ENCODE measurements at regions not wholly inside any gene's neighbourhood (a gene's known extent, or its start where the extent isn't known, plus 50 kb on each side); places are given as distances from the start of the nearest gene placed in this dataset.

DNA sequence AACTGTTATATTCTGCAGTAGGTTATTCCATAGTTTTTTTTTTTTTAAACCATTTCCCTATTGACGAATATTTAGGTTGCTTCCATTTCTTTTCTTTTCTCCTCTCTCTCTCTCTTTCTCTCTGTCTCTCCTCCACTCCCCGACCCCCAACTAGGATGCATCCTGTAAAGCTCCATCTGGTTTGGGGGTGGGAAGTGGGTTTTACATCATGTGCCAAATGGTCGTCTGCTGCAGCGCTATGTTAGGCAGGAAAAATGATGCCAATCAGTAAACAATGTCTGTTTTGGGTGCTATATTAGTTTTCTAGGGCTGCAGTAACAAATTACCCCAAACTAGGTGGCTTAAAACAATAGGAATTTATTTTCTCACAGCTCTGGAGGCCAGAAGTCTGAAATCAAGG, 465.0 kb downstream of the AACS start:
- no peak for TF ChIP-seq EGR1 (IDR thresholded peaks at IDR 0.05)
- TF ChIP-seq TEAD4 (IDR thresholded peaks at IDR 0.05) = no peak
- TF ChIP-seq, protein P1, sequence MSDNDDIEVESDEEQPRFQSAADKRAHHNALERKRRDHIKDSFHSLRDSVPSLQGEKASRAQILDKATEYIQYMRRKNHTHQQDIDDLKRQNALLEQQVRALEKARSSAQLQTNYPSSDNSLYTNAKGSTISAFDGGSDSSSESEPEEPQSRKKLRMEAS (IDR thresholded peaks at IDR 0.05) = no peak
- no peak for TF ChIP-seq YY1 (IDR thresholded peaks at IDR 0.05; ENCODE audit: low read depth)
- no peak for TF ChIP-seq CEBPB (IDR thresholded peaks at IDR 0.05)
- TF ChIP-seq, protein P2, sequence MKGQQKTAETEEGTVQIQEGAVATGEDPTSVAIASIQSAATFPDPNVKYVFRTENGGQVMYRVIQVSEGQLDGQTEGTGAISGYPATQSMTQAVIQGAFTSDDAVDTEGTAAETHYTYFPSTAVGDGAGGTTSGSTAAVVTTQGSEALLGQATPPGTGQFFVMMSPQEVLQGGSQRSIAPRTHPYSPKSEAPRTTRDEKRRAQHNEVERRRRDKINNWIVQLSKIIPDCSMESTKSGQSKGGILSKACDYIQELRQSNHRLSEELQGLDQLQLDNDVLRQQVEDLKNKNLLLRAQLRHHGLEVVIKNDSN (IDR thresholded peaks at IDR 0.05) = no peak
- TF ChIP-seq RAD21 (IDR thresholded peaks at IDR 0.05; ENCODE audit: low read depth) = no peak
- TF ChIP-seq CREB1 (IDR thresholded peaks at IDR 0.05; ENCODE audit: low read depth) = no peak
- TF ChIP-seq FOXM1 (IDR thresholded peaks at IDR 0.05; ENCODE audit: borderline replicate concordance, low read depth) = no peak
- no peak for TF ChIP-seq TCF12 (IDR thresholded peaks at IDR 0.05; ENCODE audit: low read depth)

DNA sequence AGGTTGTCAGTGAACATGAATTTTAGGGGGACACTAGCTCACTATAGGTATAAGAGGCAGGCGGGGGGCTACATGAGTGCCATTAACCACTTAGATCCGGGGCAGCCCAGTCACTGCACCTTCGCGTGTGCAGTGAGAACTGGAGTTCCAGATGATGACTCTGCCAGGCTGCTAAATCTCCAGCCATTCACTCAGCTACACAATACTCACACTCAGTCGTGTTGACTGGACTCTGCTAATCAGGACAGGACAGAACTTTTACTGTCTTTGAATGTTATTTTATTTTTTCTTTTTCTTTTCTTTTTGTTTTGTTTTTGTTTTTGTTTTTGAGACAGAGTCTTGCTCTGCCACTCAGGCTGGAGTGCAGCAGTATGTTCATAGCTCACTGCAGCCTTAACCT, 465.6 kb downstream of the AACS start:
- TF ChIP-seq CREB1 (IDR thresholded peaks at IDR 0.05; ENCODE audit: low read depth) (no peak), FOXM1 (IDR thresholded peaks at IDR 0.05; ENCODE audit: borderline replicate concordance, low read depth) (no peak), CEBPB (IDR thresholded peaks at IDR 0.05) (no peak), YY1 (IDR thresholded peaks at IDR 0.05; ENCODE audit: low read depth) (no peak), EGR1 (IDR thresholded peaks at IDR 0.05) (no peak), TEAD4 (IDR thresholded peaks at IDR 0.05) (no peak), NFIC (IDR thresholded peaks at IDR 0.05) (no peak), EP300 (IDR thresholded peaks at IDR 0.05; ENCODE audit: borderline replicate concordance) (no peak), TAF1 (IDR thresholded peaks at IDR 0.05; ENCODE audit: low read depth) (no peak), RAD21 (IDR thresholded peaks at IDR 0.05; ENCODE audit: low read depth) (no peak), ZBTB7A (IDR thresholded peaks at IDR 0.05; ENCODE audit: low read depth) (no peak), TCF12 (IDR thresholded peaks at IDR 0.05; ENCODE audit: low read depth) (no peak)
- TF ChIP-seq, protein P2 (IDR thresholded peaks at IDR 0.05) = no peak
- TF ChIP-seq, protein P3, sequence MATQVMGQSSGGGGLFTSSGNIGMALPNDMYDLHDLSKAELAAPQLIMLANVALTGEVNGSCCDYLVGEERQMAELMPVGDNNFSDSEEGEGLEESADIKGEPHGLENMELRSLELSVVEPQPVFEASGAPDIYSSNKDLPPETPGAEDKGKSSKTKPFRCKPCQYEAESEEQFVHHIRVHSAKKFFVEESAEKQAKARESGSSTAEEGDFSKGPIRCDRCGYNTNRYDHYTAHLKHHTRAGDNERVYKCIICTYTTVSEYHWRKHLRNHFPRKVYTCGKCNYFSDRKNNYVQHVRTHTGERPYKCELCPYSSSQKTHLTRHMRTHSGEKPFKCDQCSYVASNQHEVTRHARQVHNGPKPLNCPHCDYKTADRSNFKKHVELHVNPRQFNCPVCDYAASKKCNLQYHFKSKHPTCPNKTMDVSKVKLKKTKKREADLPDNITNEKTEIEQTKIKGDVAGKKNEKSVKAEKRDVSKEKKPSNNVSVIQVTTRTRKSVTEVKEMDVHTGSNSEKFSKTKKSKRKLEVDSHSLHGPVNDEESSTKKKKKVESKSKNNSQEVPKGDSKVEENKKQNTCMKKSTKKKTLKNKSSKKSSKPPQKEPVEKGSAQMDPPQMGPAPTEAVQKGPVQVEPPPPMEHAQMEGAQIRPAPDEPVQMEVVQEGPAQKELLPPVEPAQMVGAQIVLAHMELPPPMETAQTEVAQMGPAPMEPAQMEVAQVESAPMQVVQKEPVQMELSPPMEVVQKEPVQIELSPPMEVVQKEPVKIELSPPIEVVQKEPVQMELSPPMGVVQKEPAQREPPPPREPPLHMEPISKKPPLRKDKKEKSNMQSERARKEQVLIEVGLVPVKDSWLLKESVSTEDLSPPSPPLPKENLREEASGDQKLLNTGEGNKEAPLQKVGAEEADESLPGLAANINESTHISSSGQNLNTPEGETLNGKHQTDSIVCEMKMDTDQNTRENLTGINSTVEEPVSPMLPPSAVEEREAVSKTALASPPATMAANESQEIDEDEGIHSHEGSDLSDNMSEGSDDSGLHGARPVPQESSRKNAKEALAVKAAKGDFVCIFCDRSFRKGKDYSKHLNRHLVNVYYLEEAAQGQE (IDR thresholded peaks at IDR 0.05; ENCODE audit: low read depth) = no peak
- TF ChIP-seq, protein P1 (IDR thresholded peaks at IDR 0.05) = no peak

DNA sequence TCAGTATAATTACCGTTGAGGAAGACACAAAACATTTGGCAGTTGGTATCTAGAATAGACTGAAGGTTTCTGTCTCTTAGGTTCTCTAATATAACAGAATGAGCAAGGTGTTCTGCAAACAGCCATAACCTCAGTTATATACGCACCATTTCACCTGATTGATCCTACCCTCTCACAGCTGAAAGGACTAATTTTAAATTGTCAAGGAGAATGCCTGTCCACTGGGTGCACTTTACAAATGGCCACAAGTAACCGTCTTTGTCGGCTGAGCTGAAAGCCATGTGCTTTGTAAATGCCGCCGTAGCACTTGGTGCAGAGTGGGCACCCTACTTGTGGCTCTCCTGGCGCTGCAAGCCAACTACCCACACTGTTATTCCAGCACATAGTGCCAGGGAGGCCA, 466.3 kb downstream of the AACS start:
- TF ChIP-seq EGR1 (IDR thresholded peaks at IDR 0.05) (no peak), ZBTB7A (IDR thresholded peaks at IDR 0.05; ENCODE audit: low read depth) (no peak), FOXM1 (IDR thresholded peaks at IDR 0.05; ENCODE audit: borderline replicate concordance, low read depth) (no peak), TCF12 (IDR thresholded peaks at IDR 0.05; ENCODE audit: low read depth) (no peak), TEAD4 (IDR thresholded peaks at IDR 0.05) (no peak)
- TF ChIP-seq, protein P1 (IDR thresholded peaks at IDR 0.05) = no peak
- TF ChIP-seq, protein P3 (IDR thresholded peaks at IDR 0.05; ENCODE audit: low read depth) = no peak

DNA sequence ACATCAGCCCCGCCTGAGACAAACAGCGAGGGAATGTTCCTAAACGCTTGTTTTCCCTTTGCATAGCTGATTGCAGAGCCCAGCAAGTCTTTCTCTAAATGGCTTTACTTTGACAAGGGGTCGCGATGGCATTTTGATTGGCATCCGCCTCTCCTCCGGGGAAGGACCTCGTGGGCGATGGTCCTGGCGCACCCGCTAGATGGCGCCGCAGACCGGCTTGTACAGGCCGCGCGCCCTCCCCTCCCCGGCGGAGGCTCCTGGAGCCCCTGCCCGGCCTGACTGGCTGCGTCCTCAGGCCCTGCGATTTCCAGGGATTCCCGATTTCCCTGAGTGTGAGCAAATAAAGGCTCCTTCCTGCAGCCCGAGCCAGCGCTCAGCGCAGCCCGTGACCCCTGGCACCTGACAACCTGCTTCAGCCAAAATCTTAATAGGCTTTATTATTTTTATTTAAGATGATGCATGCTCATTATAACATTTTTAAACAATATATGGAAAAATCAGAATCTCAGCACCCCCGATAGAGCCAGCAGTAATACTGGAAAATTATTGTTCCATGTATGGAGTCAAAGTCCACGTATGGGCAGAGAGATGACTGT, 468.3 kb downstream of the AACS start:
- TF ChIP-seq YY1 (IDR thresholded peaks at IDR 0.05; ENCODE audit: low read depth) = no peak
- peak; percentile 69; the same call in 1 of the 2 replicates for TF ChIP-seq RAD21 (IDR thresholded peaks at IDR 0.05; ENCODE audit: low read depth)
- no peak for TF ChIP-seq CREB1 (IDR thresholded peaks at IDR 0.05; ENCODE audit: low read depth)

DNA sequence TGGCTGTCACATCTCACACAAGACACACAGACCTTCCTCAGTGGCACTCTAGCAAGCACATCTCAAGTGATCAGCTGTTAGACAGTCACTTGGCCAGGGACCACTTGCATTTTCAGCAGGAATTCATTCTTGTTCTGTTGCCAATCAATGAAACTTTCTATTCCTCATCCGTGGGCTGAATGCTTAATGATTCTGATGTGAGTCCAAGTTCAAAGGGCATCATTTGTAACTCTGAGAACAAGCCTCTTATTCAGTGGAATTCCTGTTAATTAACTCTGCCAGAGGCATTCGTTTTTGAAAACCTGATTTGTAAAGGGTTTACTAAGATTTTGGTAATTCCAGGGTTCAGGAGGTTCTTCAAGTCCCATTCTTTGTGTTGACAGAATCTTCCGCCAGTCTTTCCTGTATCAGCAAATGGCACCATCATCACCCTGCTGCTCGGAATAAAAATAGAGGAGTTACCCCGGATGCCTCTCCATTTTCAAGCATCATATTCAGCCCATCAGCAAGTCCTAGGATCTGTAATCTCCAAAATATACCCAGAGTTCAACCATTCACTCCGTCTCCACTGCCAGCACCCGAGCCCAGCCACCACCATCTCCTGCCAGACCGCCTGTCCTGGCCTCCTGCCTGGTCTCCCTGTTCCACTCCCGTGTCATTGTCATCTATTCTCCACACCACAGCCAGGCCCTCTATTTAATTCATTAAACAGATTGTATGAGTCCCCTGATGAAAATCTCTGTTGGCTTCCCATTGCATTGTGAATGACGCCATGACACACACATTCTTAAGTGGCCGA, 473.4 kb downstream of the AACS start:
- TF ChIP-seq CREB1 (IDR thresholded peaks at IDR 0.05; ENCODE audit: low read depth) (no peak), RAD21 (IDR thresholded peaks at IDR 0.05; ENCODE audit: low read depth) (no peak), YY1 (IDR thresholded peaks at IDR 0.05; ENCODE audit: low read depth) (no peak), EP300 (IDR thresholded peaks at IDR 0.05; ENCODE audit: borderline replicate concordance) (no peak), EGR1 (IDR thresholded peaks at IDR 0.05) (no peak), NFIC (IDR thresholded peaks at IDR 0.05) (no peak)
- TF ChIP-seq, protein P1 (IDR thresholded peaks at IDR 0.05) = no peak
